GM18498 (cell line): ENCODE measurements at regions not wholly inside any gene's neighbourhood (a gene's known extent, or its start where the extent isn't known, plus 50 kb on each side); places are given as distances from the start of the nearest gene placed in this dataset.

Experiments
- ATAC-seq: cut with Tn5 transposase; IDR thresholded peaks from one replicate; pipeline ENCODE4 v1.9.1; 2021; ENCODE audit warnings: mild to moderate bottlenecking, moderate library complexity; ENCODE audit not compliant: unreplicated experiment

DNA sequence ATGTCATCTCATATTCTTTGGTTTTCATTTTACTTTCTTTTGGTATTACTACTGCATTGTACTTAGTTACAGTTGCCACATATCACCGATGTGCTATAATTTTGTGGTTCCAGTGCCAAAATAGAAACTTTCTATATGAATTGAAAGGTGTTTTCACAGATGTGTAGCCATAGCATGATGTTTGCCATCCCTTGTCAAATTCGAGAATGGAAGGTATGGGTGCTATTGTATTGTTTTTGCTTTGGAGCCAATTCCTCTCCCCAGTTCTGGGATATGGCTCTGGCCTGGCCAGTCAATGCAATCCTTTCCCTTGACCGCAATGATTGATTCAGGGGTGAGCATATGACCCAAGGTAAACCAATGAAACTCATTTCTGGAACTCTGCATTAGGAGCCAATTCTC, 86.2 kb upstream of the RPS6KA3 start:
- ATAC-seq = no peak

DNA sequence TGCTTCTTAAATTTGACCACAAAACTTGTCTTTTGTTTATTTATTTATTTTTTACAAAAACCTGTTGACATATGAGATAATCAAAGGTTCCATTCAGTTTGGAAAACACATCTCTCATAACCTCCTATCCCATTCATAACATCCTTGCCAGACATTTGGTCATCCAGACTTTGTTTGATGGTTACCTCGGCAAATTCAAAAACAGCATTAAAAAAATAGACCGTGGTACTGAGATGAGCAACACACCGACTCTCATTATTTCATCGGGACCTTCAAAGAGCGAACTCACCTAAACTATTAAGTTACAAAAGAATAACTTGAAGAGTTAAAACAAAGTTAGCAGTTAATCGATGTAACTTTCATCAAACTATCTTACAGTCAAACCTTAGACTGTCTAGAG, 85.8 kb upstream of the RPS6KA3 start:
- no peak for ATAC-seq

- no peak for ATAC-seq
These were observed 83.9 kb upstream of the RPS6KA3 start for GRCh38 chrX:20350596-20350995.

DNA sequence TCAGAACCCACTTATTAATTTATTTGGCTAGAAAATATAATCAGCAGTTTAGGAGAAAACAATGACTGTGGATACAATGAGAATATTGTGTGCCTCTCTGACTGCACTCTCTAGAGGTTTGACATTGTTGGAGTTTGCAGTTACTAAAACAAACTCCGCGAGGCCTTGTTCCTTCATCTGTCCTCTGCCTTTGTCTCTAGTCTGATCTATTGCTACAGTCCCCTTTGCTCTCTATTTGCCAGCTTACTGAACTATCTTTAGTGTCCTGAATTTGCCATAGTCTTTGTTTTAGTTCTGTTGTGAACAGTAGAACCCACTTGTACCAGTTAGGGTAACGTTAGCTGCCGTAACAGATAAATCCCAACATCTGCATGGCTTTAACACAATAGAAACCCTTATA, 81.4 kb upstream of the RPS6KA3 start:
- ATAC-seq = no peak

DNA sequence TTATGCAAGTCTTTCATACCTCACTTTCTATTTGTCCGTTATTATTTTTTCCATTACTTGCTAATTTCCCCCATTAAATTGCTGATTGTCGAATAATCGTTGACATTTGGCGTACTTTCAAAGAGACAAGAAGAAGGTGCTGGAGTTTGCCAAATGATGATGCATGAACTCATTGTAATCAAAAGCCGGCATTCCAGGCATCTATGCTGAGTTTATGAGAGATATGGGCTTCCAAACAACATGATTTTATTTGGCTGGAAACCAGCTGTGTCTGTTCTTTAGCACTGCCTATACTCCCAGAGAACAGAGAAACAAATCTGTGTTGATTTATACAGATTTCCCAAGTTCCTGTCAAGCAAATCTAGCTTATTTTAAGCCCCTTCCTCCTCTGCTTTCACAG, 80.8 kb upstream of the RPS6KA3 start:
- ATAC-seq = no peak

DNA sequence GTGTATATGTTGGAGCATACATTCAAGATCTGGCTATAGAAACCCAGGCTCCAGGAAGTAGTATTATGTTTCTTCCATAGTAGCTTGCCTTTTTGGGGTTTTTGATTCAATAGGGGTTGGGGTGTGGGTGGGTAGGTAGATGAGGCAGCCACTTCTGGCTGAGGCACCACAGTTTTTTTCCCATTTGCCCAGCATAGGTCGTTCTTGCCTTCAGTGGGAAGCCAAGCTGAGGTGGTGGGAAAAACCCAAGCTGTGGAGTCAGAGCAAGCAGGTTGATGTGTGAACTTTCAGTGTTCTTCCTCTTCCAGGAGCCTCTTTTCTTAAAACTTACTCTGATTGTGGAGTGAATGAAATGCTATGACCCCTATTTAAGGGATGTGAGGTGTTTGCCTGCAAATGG, 67.0 kb upstream of the RPS6KA3 start:
- ATAC-seq = no peak

- ATAC-seq = no peak
These were observed 63.8 kb upstream of the RPS6KA3 start for GRCh38 chrX:20330545-20330944.

- ATAC-seq = no peak
These were observed 62.7 kb upstream of the RPS6KA3 start for GRCh38 chrX:20329435-20329834.

DNA sequence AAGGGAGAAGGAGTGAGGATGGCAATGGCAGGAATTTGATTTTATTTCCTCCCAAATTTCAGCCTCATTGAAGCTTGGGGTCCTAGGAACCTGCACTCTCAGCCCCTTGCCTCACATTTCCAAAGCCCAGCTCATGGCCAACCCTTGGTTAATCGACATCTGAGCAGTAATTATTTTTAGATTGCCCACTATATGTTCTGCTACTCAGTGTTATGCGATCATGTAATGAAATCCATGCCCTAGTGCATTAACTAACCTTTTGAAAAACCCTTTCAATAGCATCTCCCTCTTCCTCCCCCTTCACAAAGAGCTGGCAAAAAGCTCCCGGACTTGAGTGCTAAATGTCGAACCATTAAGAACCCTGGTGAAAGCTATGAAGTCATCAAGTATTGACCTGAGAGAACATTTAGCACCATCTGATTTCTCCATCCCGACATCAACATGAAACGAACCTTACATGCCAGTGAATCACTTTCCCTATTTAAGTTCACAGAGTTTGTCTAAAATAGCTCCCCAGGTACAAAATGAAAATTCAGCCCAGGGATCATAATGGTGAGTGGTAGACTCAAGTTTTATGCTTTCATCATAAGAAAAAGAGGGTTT, 59.2 kb upstream of the RPS6KA3 start:
- no peak for ATAC-seq

GRCh38 chrX:20322887-20323286, 56.2 kb upstream of the RPS6KA3 start:
- no peak for ATAC-seq

GRCh38 chrX:20320461-20321159, 53.9 kb upstream of the RPS6KA3 start:
- ATAC-seq = peak; percentile 99

DNA sequence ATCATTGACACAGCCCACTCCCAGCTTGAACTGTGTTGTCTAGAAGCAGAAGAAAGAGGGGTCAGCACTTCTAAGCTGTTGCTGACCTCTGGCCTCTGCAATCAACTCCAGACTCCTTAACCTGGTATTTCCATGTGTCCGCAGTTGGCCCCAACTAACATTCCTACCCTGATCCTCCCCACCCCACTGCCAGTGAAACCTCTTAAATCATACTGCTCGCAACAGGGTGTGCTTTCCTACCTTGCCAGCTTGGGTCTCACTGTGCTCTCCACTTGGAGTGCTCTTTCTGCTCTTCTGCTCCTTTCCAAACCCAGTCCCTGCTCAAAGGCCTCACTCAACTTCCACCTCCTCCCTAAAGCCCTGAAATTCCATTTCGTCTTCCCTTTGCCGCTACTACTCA, 52.3 kb upstream of the RPS6KA3 start:
- ATAC-seq = no peak

GRCh38 chrX:20317873-20318272, 51.2 kb upstream of the RPS6KA3 start:
- no peak for ATAC-seq
